ENCODE measurements at regions not wholly inside any gene's neighbourhood (a gene's known extent, or its start where the extent isn't known, plus 50 kb on each side); places are given as distances from the start of the nearest gene placed in this dataset.
A peak's percentile ranks its signal among the peaks of the same experiment; 100 is the strongest.

GRCh38 chr17:63369233-63369632 is 76.9 kb downstream of the CYB561 start:
- Mint-ChIP-seq H3K9me3 (ENCODE audit: unreplicated experiment) (no peaks in the 10 kb centered on the region), H3K36me3 (ENCODE audit: unreplicated experiment) (no peaks in the 10 kb centered on the region), H3K27ac (ENCODE audit: unreplicated experiment) (no peak overlapping the region), H3K4me3 (ENCODE audit: unreplicated experiment) (no peak overlapping the region), H3K27me3 (ENCODE audit: unreplicated experiment) (no peaks in the 10 kb centered on the region), H3K4me1 (ENCODE audit: low read depth, unreplicated experiment) (peaks cover 11% of the 10 kb centered on the region)
- no peak for DNase-seq
- TF ChIP-seq, protein P1, sequence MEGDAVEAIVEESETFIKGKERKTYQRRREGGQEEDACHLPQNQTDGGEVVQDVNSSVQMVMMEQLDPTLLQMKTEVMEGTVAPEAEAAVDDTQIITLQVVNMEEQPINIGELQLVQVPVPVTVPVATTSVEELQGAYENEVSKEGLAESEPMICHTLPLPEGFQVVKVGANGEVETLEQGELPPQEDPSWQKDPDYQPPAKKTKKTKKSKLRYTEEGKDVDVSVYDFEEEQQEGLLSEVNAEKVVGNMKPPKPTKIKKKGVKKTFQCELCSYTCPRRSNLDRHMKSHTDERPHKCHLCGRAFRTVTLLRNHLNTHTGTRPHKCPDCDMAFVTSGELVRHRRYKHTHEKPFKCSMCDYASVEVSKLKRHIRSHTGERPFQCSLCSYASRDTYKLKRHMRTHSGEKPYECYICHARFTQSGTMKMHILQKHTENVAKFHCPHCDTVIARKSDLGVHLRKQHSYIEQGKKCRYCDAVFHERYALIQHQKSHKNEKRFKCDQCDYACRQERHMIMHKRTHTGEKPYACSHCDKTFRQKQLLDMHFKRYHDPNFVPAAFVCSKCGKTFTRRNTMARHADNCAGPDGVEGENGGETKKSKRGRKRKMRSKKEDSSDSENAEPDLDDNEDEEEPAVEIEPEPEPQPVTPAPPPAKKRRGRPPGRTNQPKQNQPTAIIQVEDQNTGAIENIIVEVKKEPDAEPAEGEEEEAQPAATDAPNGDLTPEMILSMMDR (IDR thresholded peaks at IDR 0.05; ENCODE audit: partially characterized antibody, unreplicated experiment) = no peak

- TF ChIP-seq, protein P1 (IDR thresholded peaks at IDR 0.05; ENCODE audit: partially characterized antibody, unreplicated experiment) = no peak
- Mint-ChIP-seq H3K4me1 (ENCODE audit: low read depth, unreplicated experiment) (no peaks in the 10 kb centered on the region), H3K4me3 (ENCODE audit: unreplicated experiment) (no peak overlapping the region), H3K27me3 (ENCODE audit: unreplicated experiment) (no peaks in the 10 kb centered on the region), H3K9me3 (ENCODE audit: unreplicated experiment) (no peaks in the 10 kb centered on the region), H3K36me3 (ENCODE audit: unreplicated experiment) (no peaks in the 10 kb centered on the region), H3K27ac (ENCODE audit: unreplicated experiment) (no peak overlapping the region)
- no peak for DNase-seq
These were observed 75.4 kb downstream of the CYB561 start for GRCh38 chr17:63370696-63371095.

GRCh38 chr17:63376949-63377348 is 69.2 kb downstream of the CYB561 start:
- H3K4me3 Mint-ChIP-seq (ENCODE audit: unreplicated experiment) = no peak overlapping the region
- H3K4me1 Mint-ChIP-seq (ENCODE audit: low read depth, unreplicated experiment) = no peaks in the 10 kb centered on the region
- H3K36me3 Mint-ChIP-seq (ENCODE audit: unreplicated experiment) = peaks cover 7% of the 10 kb centered on the region
- no peak for DNase-seq
- TF ChIP-seq, protein P1 (IDR thresholded peaks at IDR 0.05; ENCODE audit: partially characterized antibody, unreplicated experiment) = no peak
- peaks cover 4% of the 10 kb centered on the region for H3K27me3 Mint-ChIP-seq (ENCODE audit: unreplicated experiment)
- no peak overlapping the region for H3K27ac Mint-ChIP-seq (ENCODE audit: unreplicated experiment)
- peaks cover 4% of the 10 kb centered on the region for H3K9me3 Mint-ChIP-seq (ENCODE audit: unreplicated experiment)

- Mint-ChIP-seq H3K4me3 (ENCODE audit: unreplicated experiment) (no peak overlapping the region), H3K4me1 (ENCODE audit: low read depth, unreplicated experiment) (no peaks in the 10 kb centered on the region), H3K27ac (ENCODE audit: unreplicated experiment) (peak overlapping the region; percentile 7), H3K36me3 (ENCODE audit: unreplicated experiment) (peaks cover 7% of the 10 kb centered on the region), H3K27me3 (ENCODE audit: unreplicated experiment) (peaks cover 4% of the 10 kb centered on the region), H3K9me3 (ENCODE audit: unreplicated experiment) (peaks cover 4% of the 10 kb centered on the region)
- TF ChIP-seq, protein P1 (IDR thresholded peaks at IDR 0.05; ENCODE audit: partially characterized antibody, unreplicated experiment) = no peak
- no peak for DNase-seq
These were observed 67.4 kb downstream of the CYB561 start for GRCh38 chr17:63378411-63379375.

- H3K9me3 Mint-ChIP-seq (ENCODE audit: unreplicated experiment) = peaks cover 4% of the 10 kb centered on the region
- TF ChIP-seq, protein P1 (IDR thresholded peaks at IDR 0.05; ENCODE audit: partially characterized antibody, unreplicated experiment) = no peak
- no peak overlapping the region for H3K27ac Mint-ChIP-seq (ENCODE audit: unreplicated experiment)
- H3K4me3 Mint-ChIP-seq (ENCODE audit: unreplicated experiment) = no peak overlapping the region
- peaks cover 4% of the 10 kb centered on the region for H3K27me3 Mint-ChIP-seq (ENCODE audit: unreplicated experiment)
- H3K36me3 Mint-ChIP-seq (ENCODE audit: unreplicated experiment) = peaks cover 7% of the 10 kb centered on the region
- no peaks in the 10 kb centered on the region for H3K4me1 Mint-ChIP-seq (ENCODE audit: low read depth, unreplicated experiment)
- no peak for DNase-seq
These were observed 66.5 kb downstream of the CYB561 start for GRCh38 chr17:63379636-63380035.

Data from glutamatergic neuron (in vitro differentiated cells).